Caco-2 (cell line): ENCODE measurements at regions not wholly inside any gene's neighbourhood (a gene's known extent, or its start where the extent isn't known, plus 50 kb on each side); places are given as distances from the start of the nearest gene placed in this dataset.

ENCODE experiments used
- BruUV-seq: library from RNA; stranded (reverse); fragments of 400-500 nt; replicated peaks from 2 replicates; lab custom pipeline; 2021; lab: Mats Ljungman, UMichigan
- CTCF ChIA-PET: fragments of 300-600 bp; sonication (Branson Sonifier 250); formaldehyde crosslinking; loops from one replicate; lab custom pipeline; 2022; ENCODE audit warnings: antibody characterized with exemption; lab: Charles Lee
- POLR2A ChIA-PET: fragments of 300-600 bp; sonication (Branson Sonifier 250); formaldehyde crosslinking; loops from one replicate; lab custom pipeline; 2022; ENCODE audit warnings: antibody characterized with exemption; lab: Charles Lee
- DNase-seq, 2 experiments: peaks; one replicate each; pipeline versions ENCODE4 v3.0.0 to v3.0.0-alpha.2; 2020 to 2022
- H3K27me3 ChIP-seq: replicated peaks from 2 replicates; pipeline ENCODE4 v1.6.0; 2011; ENCODE audit warnings: low read length; ENCODE audit not compliant: control insufficient read depth, insufficient read depth
- H3K36me3 ChIP-seq: 2 replicates; pipeline ENCODE4 v1.5.1; 2011; ENCODE audit warnings: low read length; ENCODE audit not compliant: control insufficient read depth, insufficient read depth
- H3K4me1 ChIP-seq: fragments of 250-450 bp; sonication (Bioruptor Pico); 2 replicates; pipeline ENCODE4 v1.5.1; 2020; ENCODE audit warnings: mild to moderate bottlenecking
- H3K4me3 ChIP-seq: 2 replicates; pipeline ENCODE4 v1.5.1; 2011; ENCODE audit warnings: low read depth, mild to moderate bottlenecking, control low read depth, low read length
- H3K9me3 ChIP-seq: fragments of 250-450 bp; sonication (Bioruptor Pico); 2 replicates; pipeline ENCODE4 v1.5.1; 2020; ENCODE audit warnings: mild to moderate bottlenecking, moderate library complexity
- H3K27ac Mint-ChIP-seq: one replicate; pipeline ENCODE4 v1.8.0; 2022; ENCODE audit warnings: mixed read lengths; ENCODE audit not compliant: unreplicated experiment
- H3K27me3 Mint-ChIP-seq: one replicate; pipeline ENCODE4 v1.8.0; 2022; ENCODE audit warnings: mixed read lengths; ENCODE audit not compliant: insufficient read depth, unreplicated experiment
- H3K36me3 Mint-ChIP-seq: one replicate; pipeline ENCODE4 v1.8.0; 2022; ENCODE audit warnings: mild to moderate bottlenecking, mixed read lengths; ENCODE audit not compliant: insufficient read depth, unreplicated experiment
- H3K4me1 Mint-ChIP-seq: one replicate; pipeline ENCODE4 v1.8.0; 2022; ENCODE audit warnings: low read depth, mixed read lengths; ENCODE audit not compliant: unreplicated experiment
- H3K4me3 Mint-ChIP-seq: one replicate; pipeline ENCODE4 v1.8.0; 2022; ENCODE audit warnings: mild to moderate bottlenecking, moderate library complexity, mixed read lengths; ENCODE audit not compliant: unreplicated experiment
- H3K9me3 Mint-ChIP-seq: one replicate; pipeline ENCODE4 v1.8.0; 2022; ENCODE audit warnings: mixed read lengths; ENCODE audit not compliant: unreplicated experiment
- intact Hi-C: fragments of 100-400 bp; cut with micrococcal nuclease; formaldehyde crosslinking; loops from one replicate; pipeline ENCODE4 v1.10.0; 2022; ENCODE audit not compliant: unreplicated experiment
- TF ChIP-seq, protein P1 (sequence below), 2 experiments: fragments of 200-600 bp in 1 of 2; IDR thresholded peaks; 1 replicate in 1 of 2; 2 replicates in 1 of 2; pipeline versions ENCODE4 v1.5.1 to v1.8.0; 2011 to 2022; ENCODE audit warnings: antibody characterized with exemption in 1 of 2, control low read depth in 1 of 2, inconsistent platforms in 1 of 2, low read depth in 1 of 2, low read length in 1 of 2, mild to moderate bottlenecking in 1 of 2, moderate library complexity in 1 of 2; ENCODE audit not compliant: insufficient read depth in 1 of 2, severe bottlenecking in 1 of 2, unreplicated experiment in 1 of 2

DNA sequence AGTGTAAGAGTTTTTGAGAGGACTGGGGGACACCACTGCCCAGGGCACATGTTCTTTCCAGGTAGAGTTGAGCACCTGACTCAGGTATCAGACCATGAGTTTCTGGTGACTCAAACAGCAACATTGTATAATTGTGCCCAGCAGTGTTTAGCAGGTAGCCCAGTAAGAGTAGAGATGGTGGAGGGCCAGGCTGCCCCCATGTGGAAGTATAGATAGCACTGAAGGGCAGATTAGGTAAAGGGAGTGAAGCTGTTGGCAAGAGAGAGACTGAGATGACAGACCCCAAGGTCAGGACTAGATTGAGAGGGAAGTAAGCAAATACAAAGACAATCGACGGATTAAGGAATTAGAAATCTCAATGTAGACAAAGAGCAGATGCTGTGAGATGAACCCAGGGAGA, 74.6 kb downstream of the TRIM42 start:
- Histone ChIP-seq H3K27me3 (no peaks in the 10 kb centered on the region; the same call in none of the 2 replicates), H3K4me1 (no peaks in the 10 kb centered on the region), H3K9me3 (no peaks in the 10 kb centered on the region), H3K4me3 (no peak overlapping the region), H3K36me3 (no peaks in the 10 kb centered on the region)
- TF ChIP-seq, protein P1, sequence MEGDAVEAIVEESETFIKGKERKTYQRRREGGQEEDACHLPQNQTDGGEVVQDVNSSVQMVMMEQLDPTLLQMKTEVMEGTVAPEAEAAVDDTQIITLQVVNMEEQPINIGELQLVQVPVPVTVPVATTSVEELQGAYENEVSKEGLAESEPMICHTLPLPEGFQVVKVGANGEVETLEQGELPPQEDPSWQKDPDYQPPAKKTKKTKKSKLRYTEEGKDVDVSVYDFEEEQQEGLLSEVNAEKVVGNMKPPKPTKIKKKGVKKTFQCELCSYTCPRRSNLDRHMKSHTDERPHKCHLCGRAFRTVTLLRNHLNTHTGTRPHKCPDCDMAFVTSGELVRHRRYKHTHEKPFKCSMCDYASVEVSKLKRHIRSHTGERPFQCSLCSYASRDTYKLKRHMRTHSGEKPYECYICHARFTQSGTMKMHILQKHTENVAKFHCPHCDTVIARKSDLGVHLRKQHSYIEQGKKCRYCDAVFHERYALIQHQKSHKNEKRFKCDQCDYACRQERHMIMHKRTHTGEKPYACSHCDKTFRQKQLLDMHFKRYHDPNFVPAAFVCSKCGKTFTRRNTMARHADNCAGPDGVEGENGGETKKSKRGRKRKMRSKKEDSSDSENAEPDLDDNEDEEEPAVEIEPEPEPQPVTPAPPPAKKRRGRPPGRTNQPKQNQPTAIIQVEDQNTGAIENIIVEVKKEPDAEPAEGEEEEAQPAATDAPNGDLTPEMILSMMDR (IDR thresholded peaks at IDR 0.05; ENCODE audit: insufficient read depth in 1 of 2, low read depth in 1 of 2, low read length in 1 of 2, severe bottlenecking in 1 of 2, unreplicated experiment in 1 of 2): no peak
- ChIA-PET CTCF (no interaction called here), POLR2A (no interaction called here)
- intact Hi-C loops: no loop called here
- H3K36me3 Mint-ChIP-seq: no peaks in the 10 kb centered on the region
- peaks cover 29% of the 10 kb centered on the region for H3K27me3 Mint-ChIP-seq
- H3K9me3 Mint-ChIP-seq: peaks cover 9% of the 10 kb centered on the region
- no TSS peak for BruUV-seq
- H3K4me1 Mint-ChIP-seq: no peaks in the 10 kb centered on the region
- H3K4me3 Mint-ChIP-seq: no peak overlapping the region
- DNase-seq: no peak
- no peak overlapping the region for H3K27ac Mint-ChIP-seq

DNA sequence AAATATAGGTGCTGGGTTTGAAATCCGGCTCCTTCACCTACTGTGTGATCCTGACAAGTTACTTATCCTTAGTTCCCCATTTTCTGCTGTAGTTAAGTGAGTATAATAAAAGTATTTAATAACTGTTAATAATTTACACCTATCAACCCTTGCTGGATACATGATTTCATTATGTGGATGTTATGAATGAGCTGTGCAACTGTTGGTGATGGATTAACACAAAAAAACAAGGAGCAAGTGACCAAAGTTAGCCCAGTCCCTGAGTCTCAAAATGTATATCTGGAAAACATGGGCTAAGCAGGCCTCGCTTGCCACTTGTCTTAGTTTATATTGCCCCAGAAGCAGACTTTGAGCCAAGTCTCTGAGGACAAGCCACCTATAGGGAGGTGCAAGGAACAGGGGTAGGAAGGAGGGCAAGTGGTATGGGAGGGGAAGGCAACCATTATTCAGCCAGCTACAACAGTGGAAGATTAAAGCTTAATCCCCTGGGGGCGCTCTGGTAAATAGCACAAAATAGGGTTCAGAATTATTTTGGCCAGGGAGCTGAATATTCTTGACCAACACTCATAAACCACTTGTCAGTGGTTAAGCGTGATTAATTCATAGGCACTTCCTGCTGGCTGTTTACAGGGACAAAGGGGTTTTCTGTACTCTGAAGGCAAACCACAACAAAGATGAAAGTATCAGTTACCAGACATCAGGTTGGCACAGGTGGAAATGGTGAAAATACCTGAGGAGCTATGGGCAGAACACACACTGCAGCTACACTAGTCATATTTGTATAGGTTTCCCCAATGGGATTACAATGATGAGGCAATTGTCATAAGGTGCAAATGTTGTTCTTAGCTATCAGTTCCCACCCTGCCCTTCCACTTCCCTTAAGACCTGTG, 76.2 kb downstream of the TRIM42 start:
- no peaks in the 10 kb centered on the region for H3K4me1 Mint-ChIP-seq
- no peak for DNase-seq
- H3K9me3 Mint-ChIP-seq: peaks cover 9% of the 10 kb centered on the region
- no peaks in the 10 kb centered on the region for H3K4me1 ChIP-seq
- no peaks in the 10 kb centered on the region for H3K36me3 ChIP-seq
- no peak overlapping the region for H3K27ac Mint-ChIP-seq
- peaks cover 26% of the 10 kb centered on the region for H3K27me3 Mint-ChIP-seq
- no peaks in the 10 kb centered on the region for H3K36me3 Mint-ChIP-seq
- no peaks in the 10 kb centered on the region; the same call in 1 of the 2 replicates for H3K27me3 ChIP-seq
- CTCF ChIA-PET: no interaction called here
- no peaks in the 10 kb centered on the region for H3K9me3 ChIP-seq
- BruUV-seq: no TSS peak
- intact Hi-C loops: no loop called here
- TF ChIP-seq, protein P1 (IDR thresholded peaks at IDR 0.05; ENCODE audit: insufficient read depth in 1 of 2, low read depth in 1 of 2, low read length in 1 of 2, severe bottlenecking in 1 of 2, unreplicated experiment in 1 of 2): no peak
- POLR2A ChIA-PET: no interaction called here
- H3K4me3 Mint-ChIP-seq: no peak overlapping the region
- H3K4me3 ChIP-seq: no peak overlapping the region

DNA sequence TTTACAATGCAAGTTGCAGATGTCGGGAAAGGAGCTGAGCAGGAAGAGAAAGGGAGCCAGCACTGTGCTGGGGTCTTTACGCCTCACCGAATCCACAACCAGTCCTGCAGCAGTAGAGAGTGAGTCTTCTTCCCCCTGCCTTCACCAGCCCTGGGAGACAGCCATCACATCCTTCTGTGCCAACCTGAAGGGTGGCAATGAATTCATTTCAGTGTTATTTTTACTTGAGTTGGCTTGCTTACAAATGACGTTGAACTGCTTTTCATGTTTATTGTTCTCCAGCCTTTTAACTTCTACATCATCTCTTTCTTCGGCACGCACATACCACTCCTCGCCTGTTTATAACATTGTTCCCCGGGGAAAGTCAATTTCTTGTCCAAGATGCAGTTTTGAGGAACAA, 77.1 kb downstream of the TRIM42 start:
- Mint-ChIP-seq H3K36me3 (no peaks in the 10 kb centered on the region), H3K27ac (no peak overlapping the region), H3K27me3 (peaks cover 20% of the 10 kb centered on the region), H3K4me3 (no peak overlapping the region), H3K9me3 (peaks cover 9% of the 10 kb centered on the region), H3K4me1 (no peaks in the 10 kb centered on the region)
- Histone ChIP-seq H3K27me3 (no peaks in the 10 kb centered on the region; the same call in 1 of the 2 replicates), H3K4me3 (no peak overlapping the region), H3K9me3 (no peaks in the 10 kb centered on the region), H3K36me3 (no peaks in the 10 kb centered on the region), H3K4me1 (no peaks in the 10 kb centered on the region)
- BruUV-seq: no TSS peak
- no peak for DNase-seq
- intact Hi-C loops: no loop called here
- ChIA-PET CTCF (no interaction called here), POLR2A (no interaction called here)
- TF ChIP-seq, protein P1 (IDR thresholded peaks at IDR 0.05; ENCODE audit: insufficient read depth in 1 of 2, low read depth in 1 of 2, low read length in 1 of 2, severe bottlenecking in 1 of 2, unreplicated experiment in 1 of 2): no peak
